ENCODE measurements at regions not wholly inside any gene's neighbourhood (a gene's known extent, or its start where the extent isn't known, plus 50 kb on each side); places are given as distances from the start of the nearest gene placed in this dataset.

DNA sequence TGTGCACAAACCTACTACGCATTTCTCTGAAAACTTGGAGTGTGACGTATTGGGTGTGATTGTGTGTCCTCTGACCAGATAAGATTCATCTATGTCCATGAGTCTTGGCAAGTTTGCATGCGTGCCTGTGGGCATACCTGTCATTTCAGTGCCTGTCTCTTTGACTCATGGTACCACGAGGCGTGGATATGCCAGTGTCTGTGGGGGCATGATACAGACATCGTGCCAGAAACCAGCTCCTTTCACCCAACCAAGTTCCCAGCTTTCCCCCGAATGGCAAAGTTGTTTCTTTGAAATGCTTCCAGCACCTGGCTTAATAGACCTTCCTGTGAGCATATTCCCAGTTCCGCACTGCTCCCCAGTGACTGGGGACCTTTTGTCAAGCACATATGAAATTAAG is 241.9 kb upstream of the MVB12B start:
- no peak for TF ChIP-seq SPI1 (IDR thresholded peaks at IDR 0.05; ENCODE audit: borderline replicate concordance, low read depth)
- no peak for TF ChIP-seq REST (IDR thresholded peaks at IDR 0.05; ENCODE audit: insufficient replicate concordance, low read depth)
- no peak for TF ChIP-seq POLR2AphosphoS5 (IDR thresholded peaks at IDR 0.05; ENCODE audit: low read depth)
- no peak for TF ChIP-seq GABPA (IDR thresholded peaks at IDR 0.05; ENCODE audit: low read depth)
- TF ChIP-seq CTCF (IDR thresholded peaks at IDR 0.05; ENCODE audit: insufficient read depth, low read length), result no peak
- Histone ChIP-seq H3K4me3 (replicated peaks; ENCODE audit: insufficient read depth, low read length) (no peak overlapping the region), H3K27me3 (ENCODE audit: insufficient read depth, poor library complexity, severe bottlenecking) (no peaks in the 10 kb centered on the region), H3K27ac (replicated peaks) (no peak overlapping the region)
- DNase-seq (ENCODE audit: low read depth in 1 of 2, low spot score in 1 of 2), result no peak

GRCh38 chr9:126085170-126085569 is 241.5 kb upstream of the MVB12B start:
- no peak overlapping the region for H3K4me3 ChIP-seq (replicated peaks; ENCODE audit: insufficient read depth, low read length)
- TF ChIP-seq REST (IDR thresholded peaks at IDR 0.05; ENCODE audit: insufficient replicate concordance, low read depth) (no peak), POLR2AphosphoS5 (IDR thresholded peaks at IDR 0.05; ENCODE audit: low read depth) (no peak), GABPA (IDR thresholded peaks at IDR 0.05; ENCODE audit: low read depth) (no peak), CTCF (IDR thresholded peaks at IDR 0.05; ENCODE audit: insufficient read depth, low read length) (no peak), SPI1 (IDR thresholded peaks at IDR 0.05; ENCODE audit: borderline replicate concordance, low read depth) (no peak)
- no peak for DNase-seq (ENCODE audit: low read depth in 1 of 2, low spot score in 1 of 2)
- no peak overlapping the region for H3K27ac ChIP-seq (replicated peaks)
- H3K27me3 ChIP-seq (ENCODE audit: insufficient read depth, poor library complexity, severe bottlenecking), result no peaks in the 10 kb centered on the region

GRCh38 chr9:126088336-126088735 is 238.3 kb upstream of the MVB12B start:
- no peak for DNase-seq (ENCODE audit: low read depth in 1 of 2, low spot score in 1 of 2)
- Histone ChIP-seq H3K4me3 (replicated peaks; ENCODE audit: insufficient read depth, low read length) (no peak overlapping the region), H3K27ac (replicated peaks) (no peak overlapping the region), H3K27me3 (ENCODE audit: insufficient read depth, poor library complexity, severe bottlenecking) (no peaks in the 10 kb centered on the region)
- TF ChIP-seq GABPA (IDR thresholded peaks at IDR 0.05; ENCODE audit: low read depth), result no peak
- TF ChIP-seq CTCF (IDR thresholded peaks at IDR 0.05; ENCODE audit: insufficient read depth, low read length), result no peak
- TF ChIP-seq POLR2AphosphoS5 (IDR thresholded peaks at IDR 0.05; ENCODE audit: low read depth), result no peak
- TF ChIP-seq SPI1 (IDR thresholded peaks at IDR 0.05; ENCODE audit: borderline replicate concordance, low read depth), result no peak
- TF ChIP-seq REST (IDR thresholded peaks at IDR 0.05; ENCODE audit: insufficient replicate concordance, low read depth), result no peak

Measured in HL-60 (cell line).